ENCODE measurements at regions not wholly inside any gene's neighbourhood (a gene's known extent, or its start where the extent isn't known, plus 50 kb on each side); places are given as distances from the start of the nearest gene placed in this dataset.

DNA sequence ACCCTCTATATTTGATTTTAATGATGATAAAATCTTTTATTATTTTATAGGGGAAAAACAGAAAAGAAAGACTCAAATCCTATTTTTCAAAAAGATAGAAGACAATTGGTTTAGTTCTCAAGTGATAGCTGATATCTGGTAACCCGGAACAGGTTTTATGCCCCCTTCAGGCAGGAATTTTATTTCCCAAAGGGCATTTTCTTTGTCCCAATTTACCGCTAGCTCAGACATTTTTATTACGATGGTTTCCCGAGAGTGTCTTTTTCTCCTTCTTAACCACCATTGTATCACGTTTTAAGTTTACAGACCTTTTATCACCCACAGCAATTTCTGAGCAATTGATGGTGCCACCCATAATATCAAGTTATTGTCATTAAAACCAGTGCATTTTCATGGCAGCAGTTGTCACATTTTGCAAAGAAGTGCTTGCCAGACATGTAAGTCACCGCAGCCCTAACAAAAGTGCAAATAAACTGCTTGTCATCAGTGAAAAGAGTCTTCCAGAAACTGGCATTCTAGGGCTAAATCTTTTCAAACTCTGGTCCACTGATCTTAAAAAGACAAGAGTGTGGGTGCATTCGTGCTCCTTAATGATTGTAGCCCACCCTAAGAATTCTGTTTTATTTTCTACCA lies 204.8 kb upstream of the VCX start:
- TF ChIP-seq CTCF (conservative IDR thresholded peaks at IDR 0.05): no peak
- TF ChIP-seq EZH2 (IDR thresholded peaks at IDR 0.05; ENCODE audit: low read depth): no peak
